ENCODE measurements at regions not wholly inside any gene's neighbourhood (a gene's known extent, or its start where the extent isn't known, plus 50 kb on each side); places are given as distances from the start of the nearest gene placed in this dataset.
"Not testable (repeated sequence)": the region's sequence is repeated elsewhere in the genome, so short reads cannot be mapped to it uniquely, and the experiment has no call there.

GRCh38 chr4:128688033-128688721 lies 121.3 kb upstream of the JADE1 start:
- no peak for DNase-seq

GRCh38 chr4:128686810-128687209 lies 122.7 kb upstream of the JADE1 start:
- DNase-seq = no peak

DNA sequence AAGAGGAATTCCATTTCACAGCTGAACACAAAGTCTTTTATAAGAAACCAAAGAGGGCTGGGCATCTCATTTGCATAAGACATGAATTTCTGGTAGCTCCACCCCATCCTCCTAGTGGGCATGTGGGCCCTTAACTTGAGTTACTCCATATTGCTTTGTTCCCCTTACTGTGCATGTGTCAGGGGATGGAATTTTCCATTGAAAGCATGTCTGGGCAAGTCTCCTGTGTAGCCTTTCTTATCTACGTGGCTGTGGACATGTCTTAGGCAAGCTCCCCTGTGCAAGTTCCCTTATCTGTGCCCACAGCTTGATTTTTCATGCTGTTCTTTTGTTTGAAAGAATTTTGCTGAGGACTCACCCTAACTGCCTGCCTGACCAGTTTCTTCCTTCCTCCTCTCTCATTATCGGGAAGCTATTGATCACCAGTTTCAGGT lies 123.5 kb upstream of the JADE1 start:
- no peak for DNase-seq

DNA sequence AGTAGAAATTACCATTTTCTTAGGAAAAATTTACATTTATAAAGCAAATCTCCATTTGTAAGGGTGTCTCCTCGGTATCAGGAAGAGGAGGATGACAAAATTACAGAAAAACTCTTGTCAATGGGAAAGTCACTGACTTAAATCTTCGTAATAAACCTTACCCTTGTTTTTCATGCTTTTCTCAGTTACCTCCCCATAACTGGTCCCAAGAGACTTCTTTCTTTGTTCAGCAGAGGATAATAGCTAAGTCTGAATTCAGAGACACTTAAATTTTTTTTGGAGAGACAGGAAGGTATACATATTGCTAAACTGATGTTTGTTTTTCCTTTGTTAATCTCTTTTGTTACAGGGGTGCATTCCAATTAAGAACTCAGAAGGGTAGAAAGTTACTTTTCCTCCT lies 125.5 kb upstream of the JADE1 start:
- DNase-seq = no peak

DNA sequence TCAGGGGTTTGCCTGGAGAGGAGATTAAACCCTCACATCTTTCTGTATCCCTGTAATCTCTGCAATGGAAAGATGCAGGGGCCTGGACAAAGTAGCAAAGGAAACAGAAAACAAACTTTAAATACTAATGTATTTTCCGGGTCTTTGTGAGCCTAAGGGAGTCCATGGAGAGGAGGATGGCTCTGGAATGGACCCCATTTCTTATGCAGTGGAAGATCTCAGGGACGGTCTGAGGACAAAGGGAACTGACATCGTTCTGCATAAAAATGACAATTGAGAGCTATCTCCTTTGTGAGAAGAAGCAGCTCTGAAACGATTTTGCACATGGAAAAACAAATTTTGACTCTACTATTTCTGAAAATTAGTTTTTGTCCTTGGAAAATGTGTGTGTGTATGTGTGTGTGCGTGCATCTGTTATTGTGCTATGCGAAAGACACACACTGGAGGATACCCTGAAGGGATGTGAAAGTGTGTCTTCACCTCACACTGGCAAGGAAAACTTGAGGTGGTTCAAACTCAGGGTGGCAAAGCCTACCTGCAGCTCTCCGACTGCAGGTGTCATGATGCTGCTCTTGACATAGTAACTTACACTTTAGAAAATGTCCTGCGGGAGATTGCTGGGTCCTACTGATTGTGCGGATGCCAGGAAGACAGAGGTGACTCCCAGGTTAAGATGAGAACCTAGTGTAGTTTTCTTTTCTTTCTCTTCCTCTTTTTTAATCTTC lies 126.4 kb upstream of the JADE1 start:
- DNase-seq = no peak

DNA sequence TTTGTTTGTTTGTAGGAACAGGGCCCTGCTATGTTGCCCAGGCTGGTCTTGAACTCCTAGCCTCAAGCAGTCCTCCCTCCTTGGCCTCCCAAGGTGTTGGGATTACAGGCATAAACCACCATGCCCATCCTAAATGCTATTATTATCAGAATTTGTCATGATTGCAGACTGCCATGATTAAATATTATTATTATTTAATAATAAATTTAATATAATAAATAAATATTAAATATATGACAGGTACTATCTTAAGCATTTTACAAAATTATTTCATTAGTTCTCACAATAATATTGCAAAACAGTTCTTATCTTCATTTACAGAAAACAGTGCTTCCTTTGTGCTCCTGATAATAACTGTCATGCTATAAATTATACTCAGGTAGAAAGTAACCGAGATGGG lies 133.4 kb upstream of the JADE1 start:
- no peak for DNase-seq

DNA sequence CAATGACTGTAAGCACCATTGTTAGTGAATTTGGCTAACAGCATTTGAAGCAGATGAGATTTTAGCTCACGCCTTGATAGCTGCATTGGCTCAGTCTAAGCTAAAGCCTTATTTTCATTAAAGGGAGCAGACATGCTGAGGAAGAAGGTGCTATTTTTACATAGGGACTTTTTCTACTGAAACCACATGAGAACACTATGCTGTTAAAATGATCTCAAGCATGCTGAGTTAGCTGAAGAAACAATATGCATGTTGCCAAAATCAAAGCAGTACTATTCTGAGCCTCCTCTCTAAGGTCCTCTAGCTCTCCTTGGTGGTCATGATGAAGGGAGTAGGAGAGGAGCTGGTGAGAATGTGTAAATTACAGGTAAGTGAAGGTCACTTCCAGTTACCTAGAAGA lies 134.4 kb upstream of the JADE1 start:
- no peak for DNase-seq

DNA sequence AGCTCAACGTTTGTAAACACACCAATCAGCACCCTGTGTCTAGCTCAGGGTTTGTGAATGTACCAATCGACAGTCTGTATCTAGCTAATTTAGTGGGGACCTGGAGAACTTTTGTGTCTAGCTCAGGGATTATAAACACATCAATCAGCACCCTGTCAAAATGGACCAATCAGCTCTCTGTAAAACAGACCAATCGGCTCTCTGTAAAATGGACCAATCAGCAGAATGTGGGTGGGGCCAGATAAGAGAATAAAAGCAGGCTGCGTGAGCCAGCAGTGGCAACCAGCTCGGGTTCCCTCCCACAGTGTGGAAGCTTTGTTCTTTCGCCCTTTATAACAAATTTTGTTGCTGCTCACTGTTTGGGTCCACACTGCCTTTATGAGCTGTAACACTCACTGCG lies 136.3 kb upstream of the JADE1 start:
- not testable (repeated sequence) for DNase-seq

- DNase-seq = not testable (repeated sequence)
Measured at GRCh38 chr4:128672596-128672995, 136.9 kb upstream of the JADE1 start.

GRCh38 chr4:128670513-128670912 lies 139.0 kb upstream of the JADE1 start:
- DNase-seq = peak; percentile 21

DNA sequence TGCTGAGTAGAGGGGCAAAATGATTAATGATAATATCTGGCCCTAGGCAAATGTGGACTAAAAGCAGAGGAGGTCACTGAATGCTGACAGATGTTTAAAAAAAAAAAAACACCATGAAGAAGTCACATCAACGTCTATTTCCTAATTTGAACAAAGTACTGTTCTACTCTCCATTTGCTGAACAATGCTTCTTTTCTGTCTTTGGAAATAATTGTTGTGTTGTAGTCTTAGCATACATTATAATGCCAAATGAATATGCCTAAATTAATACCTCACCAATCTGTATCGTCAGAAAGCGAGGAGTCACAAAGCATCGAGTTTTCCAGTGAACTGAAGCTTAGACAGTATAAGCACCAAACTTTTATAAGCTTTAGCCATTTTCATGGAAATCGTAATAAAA lies 140.9 kb upstream of the JADE1 start:
- no peak for DNase-seq

GRCh38 chr4:128665514-128665913 lies 144.0 kb upstream of the JADE1 start:
- no peak for DNase-seq

- no peak for DNase-seq
Measured at GRCh38 chr4:128663325-128663724, 146.2 kb upstream of the JADE1 start.

GRCh38 chr4:128661479-128661878 lies 148.0 kb upstream of the JADE1 start:
- no peak for DNase-seq

- no peak for DNase-seq
Measured at GRCh38 chr4:128660361-128661215, 148.9 kb upstream of the JADE1 start.

DNA sequence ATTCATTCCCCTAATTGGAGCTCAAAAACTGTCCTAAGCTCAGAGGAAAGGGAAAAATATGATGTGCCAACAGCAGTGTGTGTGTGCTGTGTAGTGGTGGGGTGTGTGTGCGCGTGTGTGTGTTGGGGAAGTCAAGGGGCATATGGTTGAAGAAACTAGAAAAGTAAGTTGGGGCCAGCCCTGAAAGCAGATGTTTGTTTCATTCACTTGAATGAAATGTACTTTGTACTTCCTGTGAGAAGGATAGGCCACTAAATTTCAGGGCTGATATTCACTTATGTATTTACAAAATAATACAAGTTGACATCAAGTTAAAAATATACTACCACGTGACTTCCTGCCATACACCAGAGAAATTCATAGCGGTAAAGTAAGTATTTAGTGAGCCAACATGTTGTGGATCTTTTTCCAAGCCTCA lies 151.3 kb upstream of the JADE1 start:
- no peak for DNase-seq

- no peak for DNase-seq
Measured at GRCh38 chr4:128657638-128658037, 151.9 kb upstream of the JADE1 start.

- DNase-seq = no peak
Measured at GRCh38 chr4:128654465-128654864, 155.0 kb upstream of the JADE1 start.

- no peak for DNase-seq
Measured at GRCh38 chr4:128653527-128654444, 155.7 kb upstream of the JADE1 start.

DNA sequence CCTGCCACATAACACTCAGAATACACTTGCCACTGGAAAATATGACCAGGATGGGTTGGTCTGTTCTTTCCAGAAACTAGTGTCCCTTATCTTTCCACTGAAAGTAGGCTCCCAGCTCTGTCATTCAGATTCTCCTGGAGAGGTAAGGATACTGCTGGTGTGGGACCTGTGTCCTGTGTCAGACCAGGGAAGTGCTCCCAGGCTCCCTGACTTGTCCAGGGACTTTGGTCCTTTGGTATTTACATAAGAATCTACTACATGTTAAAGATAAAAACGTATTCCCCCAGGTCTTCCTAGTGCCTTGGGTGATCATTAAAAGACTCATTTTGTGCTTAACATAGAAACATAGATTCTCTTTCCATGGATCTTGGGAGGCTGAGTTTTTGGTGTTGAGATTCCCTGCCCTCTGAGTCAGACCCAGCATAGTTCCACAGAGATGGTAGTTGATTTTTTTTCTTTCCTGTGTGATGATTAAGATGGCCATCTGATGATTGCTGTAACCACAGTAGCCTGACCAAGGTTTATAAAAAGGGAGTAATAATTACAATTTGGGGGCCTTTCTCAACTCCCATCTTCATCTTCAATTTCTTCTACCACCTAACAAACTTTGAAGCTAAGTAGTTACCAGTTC lies 159.8 kb upstream of the JADE1 start:
- no peak for DNase-seq

DNA sequence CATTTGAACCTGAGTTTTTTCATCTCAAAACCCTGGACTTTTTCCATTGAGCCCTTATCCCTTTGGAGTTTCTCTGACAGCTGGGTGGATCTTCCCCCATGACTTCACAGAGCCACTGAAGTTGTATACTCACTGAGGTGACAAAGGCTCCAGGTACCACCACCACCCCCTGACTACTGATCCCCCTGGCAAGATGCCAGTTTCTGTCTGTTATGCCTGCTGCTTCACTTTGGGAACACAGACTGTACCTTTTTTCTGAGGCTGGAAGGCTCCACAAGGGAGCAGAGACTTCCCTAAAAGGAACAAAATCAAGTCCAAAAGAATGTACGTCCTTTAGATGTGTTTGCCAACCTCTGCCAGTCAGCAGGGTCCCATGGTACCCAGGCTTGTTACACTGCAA lies 160.3 kb upstream of the JADE1 start:
- no peak for DNase-seq

DNA sequence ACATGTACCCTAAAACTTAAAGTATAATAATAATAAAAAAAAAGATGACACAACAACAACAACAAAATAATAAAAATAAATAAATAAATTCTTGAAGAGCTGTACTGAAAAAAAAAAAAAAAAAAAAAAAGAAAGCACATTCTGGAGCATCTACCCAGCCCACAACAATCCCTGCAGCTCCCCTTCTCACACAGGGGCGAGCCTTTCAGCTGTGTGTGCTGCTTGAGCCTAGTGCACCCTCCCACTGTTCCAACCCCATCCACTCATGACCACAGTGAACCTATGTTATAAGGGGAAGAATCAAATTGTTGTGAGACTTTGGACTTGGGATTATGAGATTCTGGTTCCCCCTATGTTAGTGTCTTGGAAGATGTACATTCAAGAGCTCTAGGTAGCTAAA lies 161.5 kb upstream of the JADE1 start:
- no peak for DNase-seq

Data from stimulated activated CD4-positive, alpha-beta T cell treated with anti-CD3 and anti-CD28 coated beads, Interleukin-1b, Interleukin-23, amount 100 ng/mL, for 48 hours (primary cell).